ENCODE measurements at regions not wholly inside any gene's neighbourhood (a gene's known extent, or its start where the extent isn't known, plus 50 kb on each side); places are given as distances from the start of the nearest gene placed in this dataset.

- no peak for DNase-seq
Observed at GRCh38 chr6:92588148-92588547, 831.2 kb downstream of the EPHA7 start.

GRCh38 chr6:92587525-92587924 lies 831.8 kb downstream of the EPHA7 start:
- DNase-seq = no peak

GRCh38 chr6:92586236-92586977 lies 833.0 kb downstream of the EPHA7 start:
- no peak for DNase-seq

GRCh38 chr6:92582211-92582610 lies 837.1 kb downstream of the EPHA7 start:
- no peak for DNase-seq

GRCh38 chr6:92577077-92577719 lies 842.2 kb downstream of the EPHA7 start:
- no peak for DNase-seq

GRCh38 chr6:92568541-92568940 lies 850.8 kb downstream of the EPHA7 start:
- no peak for DNase-seq

GRCh38 chr6:92566632-92567031 lies 852.7 kb downstream of the EPHA7 start:
- no peak for DNase-seq

GRCh38 chr6:92564376-92564775 lies 855.0 kb downstream of the EPHA7 start:
- no peak for DNase-seq

GRCh38 chr6:92559611-92560010 lies 859.7 kb downstream of the EPHA7 start:
- no peak for DNase-seq

GRCh38 chr6:92559003-92559402 lies 860.4 kb downstream of the EPHA7 start:
- no peak for DNase-seq

- DNase-seq = no peak
Observed at GRCh38 chr6:92550501-92550900, 868.9 kb downstream of the EPHA7 start.

- DNase-seq = no peak
Observed at GRCh38 chr6:92545861-92546260, 873.5 kb downstream of the EPHA7 start.

GRCh38 chr6:92541448-92542060 lies 877.8 kb downstream of the EPHA7 start:
- no peak for DNase-seq

GRCh38 chr6:92538926-92539325 lies 880.4 kb downstream of the EPHA7 start:
- DNase-seq = no peak

- no peak for DNase-seq
Observed at GRCh38 chr6:92538275-92538674, 881.1 kb downstream of the EPHA7 start.

GRCh38 chr6:92534109-92534508 lies 885.2 kb downstream of the EPHA7 start:
- no peak for DNase-seq

- no peak for DNase-seq
Observed at GRCh38 chr6:92522589-92522988, 896.8 kb downstream of the EPHA7 start.

GRCh38 chr6:92521553-92521952 lies 897.8 kb downstream of the EPHA7 start:
- DNase-seq = no peak

GRCh38 chr6:92510137-92510536 lies 909.2 kb downstream of the EPHA7 start:
- DNase-seq = no peak

- no peak for DNase-seq
Observed at GRCh38 chr6:92507552-92507951, 911.8 kb downstream of the EPHA7 start.

- no peak for DNase-seq
Observed at GRCh38 chr6:92504509-92504908, 914.9 kb downstream of the EPHA7 start.

- no peak for DNase-seq
Observed at GRCh38 chr6:92497281-92497680, 922.1 kb downstream of the EPHA7 start.

- DNase-seq = no peak
Observed at GRCh38 chr6:92496527-92496926, 922.8 kb downstream of the EPHA7 start.

- DNase-seq = no peak
Observed at GRCh38 chr6:92495242-92495641, 924.1 kb downstream of the EPHA7 start.

Measured in NCI-H187 (cell line).